GM19468 (cell line): ENCODE measurements at regions not wholly inside any gene's neighbourhood (a gene's known extent, or its start where the extent isn't known, plus 50 kb on each side); places are given as distances from the start of the nearest gene placed in this dataset.

Source experiments
- ATAC-seq: cut with Tn5 transposase; IDR thresholded peaks from one replicate; pipeline ENCODE4 v1.9.1; 2021; ENCODE audit warnings: mild to moderate bottlenecking, moderate library complexity, moderate number of reproducible peaks; ENCODE audit not compliant: unreplicated experiment; ENCODE audit errors: extremely low read depth

GRCh38 chr13:22110368-22110767 lies 439.5 kb downstream of the FGF9 start:
- no peak for ATAC-seq

- no peak for ATAC-seq
Measured at GRCh38 chr13:22111152-22111783, 440.4 kb downstream of the FGF9 start.

DNA sequence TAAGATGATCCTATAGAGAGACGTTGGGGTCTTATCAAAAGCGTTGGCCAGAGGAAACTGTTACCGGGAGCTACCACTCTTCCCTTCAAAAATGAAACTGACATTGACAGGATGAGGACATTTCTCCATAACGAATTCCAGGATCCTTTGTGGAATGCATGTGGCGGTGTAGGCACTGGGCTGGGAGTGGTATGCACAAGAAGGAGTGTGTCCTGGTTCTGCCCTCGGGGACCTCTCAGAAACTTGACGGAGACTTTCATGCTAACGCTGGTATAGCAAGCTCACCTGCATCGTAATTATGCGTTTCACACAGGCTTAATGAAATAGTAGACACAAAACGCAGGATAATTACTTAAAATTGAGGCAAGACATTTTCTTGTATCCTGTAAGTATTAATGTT lies 441.1 kb downstream of the FGF9 start:
- no peak for ATAC-seq

DNA sequence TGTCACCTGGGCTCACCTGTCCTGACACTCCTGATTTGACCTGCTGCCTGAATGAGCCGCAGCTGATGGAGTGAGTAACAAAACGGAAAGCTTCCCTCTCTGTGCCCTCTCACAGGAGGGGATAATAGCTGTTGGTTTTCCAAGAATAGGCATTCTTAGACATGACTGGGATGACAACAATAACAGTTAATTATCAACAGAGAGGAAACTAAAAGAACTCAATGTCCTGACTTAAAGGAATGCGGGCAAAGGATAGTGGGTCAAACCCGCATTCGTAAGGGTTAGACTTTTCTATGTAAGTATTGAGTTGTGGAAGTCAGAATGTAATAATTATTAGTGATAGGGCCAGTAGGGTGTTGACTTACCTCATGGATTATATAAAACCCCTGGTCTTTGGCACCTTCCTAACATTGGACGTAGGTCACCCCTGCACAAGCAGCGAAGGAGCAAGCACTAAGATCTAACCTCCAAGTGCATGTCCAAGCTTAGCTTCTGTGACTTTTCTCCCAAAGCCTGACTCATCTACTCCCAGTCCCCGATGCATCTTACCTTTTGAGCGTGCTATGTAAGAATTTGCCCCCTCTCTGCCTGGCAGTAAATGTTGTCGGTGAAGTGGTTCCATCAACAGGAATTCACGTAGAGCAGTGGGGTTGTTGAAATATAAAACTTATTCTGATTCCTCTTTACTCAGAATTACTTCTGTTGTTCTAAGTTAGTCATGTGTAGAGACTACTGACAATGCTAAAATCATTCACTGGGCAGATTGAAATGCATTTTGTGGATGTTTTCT lies 442.3 kb downstream of the FGF9 start:
- ATAC-seq: no peak

DNA sequence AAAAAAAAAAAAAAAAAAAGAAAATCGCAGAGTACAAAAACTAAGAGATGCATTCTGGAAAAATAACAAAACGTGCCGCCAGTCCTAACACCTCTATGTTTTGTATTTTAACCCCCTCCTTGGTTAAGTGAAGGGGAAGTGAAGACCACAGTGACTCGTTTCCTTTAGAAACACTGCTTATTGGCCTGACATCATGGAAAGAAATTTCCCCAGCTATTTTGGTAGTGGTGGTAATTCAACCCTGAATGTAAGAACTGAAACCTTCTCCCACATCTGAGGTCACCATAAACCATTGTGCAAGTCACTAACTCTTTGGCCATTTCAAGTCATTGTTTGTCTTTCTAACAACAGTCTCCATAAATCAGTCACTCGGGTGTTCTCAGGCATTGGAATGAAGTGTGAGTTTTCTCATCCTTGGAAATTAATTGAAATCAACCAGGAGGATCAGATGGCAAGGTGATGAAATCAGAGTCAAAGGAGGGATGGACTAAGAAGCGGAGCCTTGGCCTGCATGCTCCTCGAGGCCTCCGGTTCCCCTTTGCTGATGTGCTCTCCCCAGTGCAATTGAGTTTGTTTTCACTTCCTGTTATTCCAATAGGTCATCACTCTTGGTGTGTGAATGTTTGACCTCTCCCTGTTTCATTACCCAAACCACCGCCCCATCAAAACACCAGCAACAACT lies 443.9 kb downstream of the FGF9 start:
- peak; percentile 89 for ATAC-seq

- ATAC-seq: no peak
Measured at GRCh38 chr13:22118158-22118557, 447.3 kb downstream of the FGF9 start.

- no peak for ATAC-seq
Measured at GRCh38 chr13:22120646-22121045, 449.8 kb downstream of the FGF9 start.

DNA sequence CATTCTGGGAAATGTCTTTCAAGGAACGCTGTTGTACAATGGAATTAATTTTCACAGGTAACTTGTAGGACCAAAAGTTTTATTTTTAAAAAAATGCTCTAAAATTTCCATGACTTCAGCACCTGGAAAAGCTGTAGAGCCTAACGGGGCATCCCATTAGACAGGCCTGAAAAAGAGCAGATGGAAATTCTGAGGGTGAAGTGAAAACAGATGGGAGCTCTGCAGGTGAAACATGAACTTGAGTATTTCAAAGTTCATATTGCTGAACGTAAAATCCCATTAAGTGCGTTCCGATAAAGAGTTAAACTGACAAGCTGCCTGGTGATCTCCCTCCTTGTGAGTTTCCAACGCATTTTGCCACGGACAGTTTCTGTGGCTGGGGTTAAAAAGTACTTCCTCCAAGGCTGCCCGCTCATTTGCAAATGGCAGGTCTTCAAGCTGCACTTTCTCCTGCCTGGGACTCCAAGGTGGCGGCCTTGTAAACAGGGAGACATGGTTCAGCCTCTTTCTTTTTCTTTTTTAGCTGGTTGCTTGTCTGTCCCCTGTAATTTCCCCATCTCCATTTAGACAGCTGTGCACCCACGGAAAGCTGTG lies 450.4 kb downstream of the FGF9 start:
- no peak for ATAC-seq

- peak; percentile 54 for ATAC-seq
Measured at GRCh38 chr13:22126433-22127021, 455.7 kb downstream of the FGF9 start.

DNA sequence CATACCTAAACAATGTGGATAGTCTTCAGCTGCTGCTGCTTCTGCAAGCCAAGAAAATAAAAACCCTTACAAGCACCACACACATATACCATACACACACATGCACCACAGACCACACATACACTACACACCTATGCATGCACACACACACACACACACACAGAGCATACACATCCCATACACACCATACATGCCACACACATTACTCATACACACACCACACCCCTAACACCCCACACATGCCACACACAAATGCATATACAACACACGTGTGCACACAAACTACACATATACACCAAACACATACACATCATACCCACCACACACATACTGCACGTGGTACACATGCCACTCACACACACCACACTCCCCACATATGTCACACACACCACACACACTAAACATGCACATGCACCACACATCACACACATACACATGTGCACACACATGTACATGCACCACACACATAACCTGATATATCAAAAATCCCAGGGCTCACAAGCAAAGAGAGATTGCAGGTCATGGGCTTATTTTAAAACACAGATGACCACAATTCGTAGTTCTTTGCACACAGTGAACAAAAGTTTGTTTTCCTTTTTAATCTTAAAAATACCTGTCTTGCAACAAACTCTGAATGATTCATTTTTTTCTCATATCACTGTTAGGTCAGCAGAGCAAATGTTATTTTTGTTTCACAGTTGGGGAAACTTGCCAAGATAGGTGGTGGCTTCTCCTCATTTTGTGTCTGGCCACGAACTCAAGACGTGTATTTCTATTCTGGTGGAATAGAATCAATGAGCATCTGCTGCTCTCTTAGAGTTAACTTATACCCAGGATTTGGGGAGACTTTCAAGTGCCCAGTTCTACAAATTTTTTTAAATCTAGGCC lies 456.6 kb downstream of the FGF9 start:
- ATAC-seq: no peak

DNA sequence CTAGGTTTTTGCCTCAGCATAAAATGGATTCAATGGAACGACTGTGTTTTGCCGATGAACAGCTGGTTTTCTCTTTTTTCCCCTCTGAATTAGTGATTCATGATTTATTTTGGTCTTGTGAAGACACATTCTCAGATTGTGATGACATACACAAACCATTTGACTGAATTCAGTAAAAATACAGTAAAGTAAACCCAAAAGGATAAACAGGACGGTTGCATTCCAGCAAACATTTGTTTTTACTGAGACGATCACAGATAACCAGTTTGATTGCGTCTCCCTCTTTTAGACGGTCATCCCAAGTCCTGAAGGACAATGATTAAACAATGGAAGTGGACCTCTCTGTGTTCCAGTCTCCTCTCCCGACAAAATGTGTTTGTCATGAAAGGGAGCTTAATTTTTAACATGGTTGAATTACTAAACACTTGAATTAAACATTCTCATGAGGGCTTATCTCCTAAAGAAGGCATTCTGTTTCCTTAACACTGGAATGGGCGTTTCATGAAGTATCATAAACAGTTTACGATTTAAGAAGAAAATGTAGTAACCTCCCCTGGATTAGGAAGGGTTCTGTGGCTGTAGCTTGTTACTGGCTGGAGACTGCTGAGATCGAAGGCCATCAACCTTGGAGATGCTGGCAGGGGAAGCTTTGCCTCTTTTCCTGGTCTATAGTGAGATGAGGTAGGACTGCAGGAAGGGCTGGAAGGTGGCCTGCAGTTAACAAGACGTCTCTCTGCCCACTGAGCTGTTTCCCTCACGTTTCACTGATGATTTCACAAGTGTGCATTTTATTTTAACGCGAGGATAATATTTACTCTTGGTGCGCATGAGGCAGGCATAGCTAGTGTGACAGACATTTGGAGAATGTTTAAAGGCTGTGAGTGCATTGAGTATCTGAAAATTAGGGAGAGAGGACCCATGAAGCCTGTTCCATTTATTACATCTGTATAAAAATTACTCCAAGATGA lies 457.9 kb downstream of the FGF9 start:
- ATAC-seq: no peak

- ATAC-seq: no peak
Measured at GRCh38 chr13:22130254-22130653, 459.4 kb downstream of the FGF9 start.

DNA sequence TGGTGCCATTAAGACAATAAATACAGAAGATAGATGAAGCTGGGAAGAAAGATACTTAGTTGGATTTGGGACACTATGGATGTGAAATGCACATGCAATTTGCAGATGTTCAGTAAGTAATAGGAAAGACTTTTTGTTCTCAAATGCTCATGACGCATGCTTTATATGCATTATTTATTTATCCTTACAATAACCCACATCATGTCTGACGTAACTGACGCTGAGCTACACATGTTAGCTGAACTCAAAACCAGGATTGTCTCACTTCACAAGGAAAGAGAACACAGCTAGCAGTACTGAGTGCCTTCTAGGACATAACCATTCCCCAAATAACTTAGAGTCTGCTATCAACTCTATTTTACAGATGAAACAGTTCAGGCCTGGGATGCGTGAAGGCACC lies 463.4 kb downstream of the FGF9 start:
- no peak for ATAC-seq

DNA sequence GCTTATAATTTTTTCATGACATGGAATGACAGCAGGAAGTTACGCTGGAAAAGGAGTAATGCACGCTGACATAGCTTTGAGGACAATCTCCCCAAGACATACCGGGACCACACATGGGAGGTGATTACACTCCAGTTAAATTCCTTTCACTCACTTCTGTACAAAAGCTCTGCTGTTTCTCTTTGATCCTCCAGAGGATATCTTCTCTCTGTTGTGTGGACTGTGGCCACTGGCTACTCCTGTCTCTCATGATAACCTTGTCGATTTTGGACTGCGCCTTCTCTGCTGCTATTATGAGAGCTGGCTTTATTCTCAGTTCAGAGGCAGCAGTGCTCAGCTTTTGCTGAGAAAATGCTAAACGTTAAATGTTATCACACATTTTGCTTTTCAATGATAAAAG lies 464.6 kb downstream of the FGF9 start:
- no peak for ATAC-seq

DNA sequence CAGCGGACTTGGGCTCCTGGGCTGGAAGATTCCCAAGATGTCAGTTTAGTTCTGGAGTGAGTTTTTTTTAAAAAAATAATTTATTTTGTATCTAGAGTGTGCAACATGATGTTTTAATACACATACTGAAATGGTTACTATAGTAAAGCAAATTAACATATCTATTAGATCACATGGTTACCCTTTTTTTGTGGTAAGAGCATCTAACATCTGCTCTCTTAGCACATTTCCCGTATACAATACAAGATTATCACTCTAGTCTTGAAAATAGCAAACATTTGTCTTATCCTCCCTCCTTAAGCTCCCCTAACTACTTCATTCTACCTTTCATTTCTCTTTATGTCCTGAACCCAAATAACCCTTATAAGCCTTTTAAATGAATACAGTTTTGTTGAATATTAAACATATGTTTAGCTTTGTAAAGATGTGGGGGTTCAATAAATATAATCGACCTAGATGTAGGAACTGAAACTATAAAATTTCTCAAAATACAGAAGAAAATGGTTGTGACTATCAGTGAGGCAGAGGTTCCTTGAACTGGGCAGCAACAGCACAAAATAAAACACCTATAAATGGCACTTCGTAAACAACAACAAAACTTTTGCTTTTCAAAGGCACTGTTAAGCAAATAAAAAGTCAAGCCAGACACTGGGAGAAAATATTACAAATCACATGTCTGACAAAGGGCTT lies 466.6 kb downstream of the FGF9 start:
- no peak for ATAC-seq

GRCh38 chr13:22138947-22139346 lies 468.1 kb downstream of the FGF9 start:
- no peak for ATAC-seq

GRCh38 chr13:22141716-22142115 lies 470.8 kb downstream of the FGF9 start:
- no peak for ATAC-seq

GRCh38 chr13:22143671-22144070 lies 472.8 kb downstream of the FGF9 start:
- ATAC-seq: no peak
